AG04450 (cell line): ENCODE measurements at regions not wholly inside any gene's neighbourhood (a gene's known extent, or its start where the extent isn't known, plus 50 kb on each side); places are given as distances from the start of the nearest gene placed in this dataset.

Experiments used
- CTCF ChIA-PET: fragments of 300-600, 350-600 bp; formaldehyde crosslinking; extraction: SDS; loops from one replicate; lab custom pipeline; 2022; ENCODE audit warnings: antibody characterized with exemption, inconsistent platforms; lab: Charles Lee
- POLR2A ChIA-PET: fragments of 350-600 bp; formaldehyde crosslinking; extraction: SDS; loops from one replicate; lab custom pipeline; 2021; ENCODE audit warnings: antibody characterized with exemption, inconsistent platforms; lab: Yijun Ruan, JAX
- DNase-seq: peaks from one replicate; pipeline ENCODE4 v3.0.0-alpha.2; 2011; ENCODE audit warnings: low read depth, low spot score
- H3K27ac ChIP-seq: one replicate; pipeline ENCODE4 v1.5.1; 2012; ENCODE audit warnings: low read depth, low read length, control low read depth
- H3K27me3 ChIP-seq: one replicate; pipeline ENCODE4 v1.6.0; 2012; ENCODE audit warnings: low read length; ENCODE audit not compliant: control insufficient read depth, insufficient read depth
- H3K4me3 ChIP-seq: 2 replicates; pipeline ENCODE4 v1.5.1; 2011; ENCODE audit warnings: mild to moderate bottlenecking, low read depth, low read length, control low read depth
- H3K9me3 ChIP-seq: 2 replicates; pipeline ENCODE4 v1.5.1; 2012; ENCODE audit warnings: low read length; ENCODE audit not compliant: control insufficient read depth, insufficient read depth
- TF ChIP-seq, protein P1 (sequence below): IDR thresholded peaks from 2 replicates; pipeline ENCODE4 v1.5.1; 2011; ENCODE audit warnings: low read depth, low read length, control low read depth, inconsistent platforms

DNA sequence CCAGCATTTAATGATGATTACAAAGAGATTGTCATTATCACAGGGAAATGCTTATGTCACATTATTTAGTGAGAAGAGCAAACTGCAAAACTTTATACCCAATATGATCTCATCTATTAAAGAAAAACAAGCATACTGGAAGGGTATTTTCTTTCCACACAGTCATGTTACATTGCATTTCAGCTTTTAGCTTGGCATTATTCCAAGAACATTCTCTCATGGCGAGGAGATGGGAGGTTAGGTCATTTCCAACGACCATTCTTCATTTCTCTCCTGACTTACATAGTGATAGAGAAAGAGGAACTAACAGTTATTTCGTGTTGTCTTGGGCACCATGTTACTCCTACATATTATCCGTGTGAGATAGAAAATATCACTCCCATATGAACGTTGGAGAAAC is 309.4 kb upstream of the XYLT1 start:
- Histone ChIP-seq H3K27ac (no peak overlapping the region), H3K4me3 (no peak overlapping the region), H3K9me3 (no peaks in the 10 kb centered on the region; the same call in 1 of the 2 replicates), H3K27me3 (no peaks in the 10 kb centered on the region)
- CTCF ChIA-PET: no interaction called here
- TF ChIP-seq, protein P1, sequence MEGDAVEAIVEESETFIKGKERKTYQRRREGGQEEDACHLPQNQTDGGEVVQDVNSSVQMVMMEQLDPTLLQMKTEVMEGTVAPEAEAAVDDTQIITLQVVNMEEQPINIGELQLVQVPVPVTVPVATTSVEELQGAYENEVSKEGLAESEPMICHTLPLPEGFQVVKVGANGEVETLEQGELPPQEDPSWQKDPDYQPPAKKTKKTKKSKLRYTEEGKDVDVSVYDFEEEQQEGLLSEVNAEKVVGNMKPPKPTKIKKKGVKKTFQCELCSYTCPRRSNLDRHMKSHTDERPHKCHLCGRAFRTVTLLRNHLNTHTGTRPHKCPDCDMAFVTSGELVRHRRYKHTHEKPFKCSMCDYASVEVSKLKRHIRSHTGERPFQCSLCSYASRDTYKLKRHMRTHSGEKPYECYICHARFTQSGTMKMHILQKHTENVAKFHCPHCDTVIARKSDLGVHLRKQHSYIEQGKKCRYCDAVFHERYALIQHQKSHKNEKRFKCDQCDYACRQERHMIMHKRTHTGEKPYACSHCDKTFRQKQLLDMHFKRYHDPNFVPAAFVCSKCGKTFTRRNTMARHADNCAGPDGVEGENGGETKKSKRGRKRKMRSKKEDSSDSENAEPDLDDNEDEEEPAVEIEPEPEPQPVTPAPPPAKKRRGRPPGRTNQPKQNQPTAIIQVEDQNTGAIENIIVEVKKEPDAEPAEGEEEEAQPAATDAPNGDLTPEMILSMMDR: no peak
- POLR2A ChIA-PET: no interaction called here
- no peak for DNase-seq

DNA sequence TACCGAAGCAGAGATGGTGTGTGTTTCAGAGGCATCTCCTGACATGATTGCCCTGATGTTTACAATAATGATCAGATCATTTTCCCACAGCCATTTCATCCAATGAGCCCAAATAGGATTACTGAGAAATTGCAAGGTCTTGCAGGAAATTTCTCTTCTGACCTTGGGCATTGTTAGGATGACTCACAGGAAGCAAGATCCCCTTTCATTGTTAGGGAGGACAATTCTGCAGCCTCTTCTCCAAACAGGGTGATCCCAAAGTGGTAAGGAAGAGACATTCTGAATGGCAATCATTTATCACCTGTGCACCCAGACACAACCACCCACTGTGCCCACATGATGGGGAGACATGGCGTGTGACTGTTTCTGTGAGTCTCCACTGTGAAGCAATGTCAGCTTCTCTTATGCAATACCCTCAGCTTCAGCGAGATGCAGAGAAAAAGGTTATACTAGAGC is 306.7 kb upstream of the XYLT1 start:
- DNase-seq: no peak
- no peak overlapping the region for H3K27ac ChIP-seq
- ChIA-PET CTCF (no interaction called here), POLR2A (no interaction called here)
- TF ChIP-seq, protein P1: no peak
- no peaks in the 10 kb centered on the region for H3K9me3 ChIP-seq
- H3K27me3 ChIP-seq: peaks cover 2% of the 10 kb centered on the region
- no peak overlapping the region for H3K4me3 ChIP-seq

DNA sequence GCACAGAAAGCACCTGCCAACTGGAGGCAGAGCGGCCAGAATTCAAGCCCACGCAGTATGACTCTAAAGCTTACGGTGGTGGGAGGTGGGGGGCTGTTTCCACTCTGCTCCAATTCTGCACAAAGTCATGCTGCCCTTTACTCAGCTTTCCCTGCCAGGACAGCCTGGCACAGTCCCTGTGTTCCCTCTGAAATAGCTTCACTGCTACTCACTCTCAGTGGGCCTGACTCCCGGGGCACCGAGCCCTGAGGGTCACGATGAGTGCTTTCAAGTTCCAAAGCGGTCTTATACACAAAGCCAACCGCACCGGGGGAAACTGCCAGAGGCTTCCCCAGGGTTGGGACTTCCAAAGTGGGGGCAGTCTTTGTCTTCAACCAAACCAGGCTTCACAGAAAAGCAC is 306.1 kb upstream of the XYLT1 start:
- no peak for DNase-seq
- TF ChIP-seq, protein P1: no peak
- Histone ChIP-seq H3K4me3 (no peak overlapping the region), H3K9me3 (no peaks in the 10 kb centered on the region), H3K27me3 (peaks cover 2% of the 10 kb centered on the region), H3K27ac (no peak overlapping the region)
- CTCF ChIA-PET: no interaction called here
- POLR2A ChIA-PET: no interaction called here

DNA sequence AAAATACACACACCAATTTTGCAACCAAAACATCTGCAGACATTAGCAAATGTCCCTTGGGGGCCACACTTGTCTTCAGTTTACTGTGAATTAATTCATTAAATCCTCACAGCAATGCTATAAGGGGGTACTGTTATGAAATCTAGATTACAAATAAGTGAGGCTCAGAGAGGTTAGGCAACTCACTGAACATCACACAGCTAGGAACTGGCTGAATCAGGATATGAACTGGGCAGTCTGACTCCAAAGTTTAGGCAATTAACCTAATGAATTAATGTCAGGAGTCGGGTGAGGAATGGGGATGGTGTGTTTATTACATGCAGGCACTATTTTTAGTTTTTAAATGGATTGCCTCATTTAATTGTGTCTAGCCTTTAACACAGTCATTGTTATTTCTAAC is 305.7 kb upstream of the XYLT1 start:
- Histone ChIP-seq H3K9me3 (no peaks in the 10 kb centered on the region), H3K27ac (no peak overlapping the region), H3K4me3 (no peak overlapping the region), H3K27me3 (peaks cover 2% of the 10 kb centered on the region)
- TF ChIP-seq, protein P1: no peak
- POLR2A ChIA-PET: no interaction called here
- CTCF ChIA-PET: no interaction called here
- DNase-seq: no peak

GRCh38 chr16:17775061-17775460 is 304.3 kb upstream of the XYLT1 start:
- no peak overlapping the region for H3K4me3 ChIP-seq
- peaks cover 2% of the 10 kb centered on the region for H3K27me3 ChIP-seq
- ChIA-PET CTCF (no interaction called here), POLR2A (no interaction called here)
- no peaks in the 10 kb centered on the region for H3K9me3 ChIP-seq
- TF ChIP-seq, protein P1: no peak
- no peak overlapping the region for H3K27ac ChIP-seq
- DNase-seq: no peak
